ENCODE measurements at regions not wholly inside any gene's neighbourhood (a gene's known extent, or its start where the extent isn't known, plus 50 kb on each side); places are given as distances from the start of the nearest gene placed in this dataset.

GRCh38 chr2:82576656-82577055 lies 1882.4 kb downstream of the SUCLG1 start:
- no peaks in the 10 kb centered on the region for H3K4me1 ChIP-seq
- no peaks in the 10 kb centered on the region for H3K36me3 ChIP-seq
- H3K9me3 ChIP-seq, result peaks cover 0 to 23% of the 10 kb centered on the region in 2 donors
- no peak for DNase-seq
- ATAC-seq, result no peak
- H3K27ac ChIP-seq, result no peak overlapping the region
- intact Hi-C loops (cut with DNase I), result no loop called here
- no peak for TF ChIP-seq CTCF (IDR thresholded peaks at IDR 0.05)
- H3K27me3 ChIP-seq, result no peaks in the 10 kb centered on the region
- H3K4me3 ChIP-seq, result no peak overlapping the region

- no peaks in the 10 kb centered on the region for H3K4me1 ChIP-seq
- no peak for TF ChIP-seq CTCF (IDR thresholded peaks at IDR 0.05)
- H3K27ac ChIP-seq, result no peak overlapping the region
- no peaks in the 10 kb centered on the region for H3K9me3 ChIP-seq
- intact Hi-C loops (cut with DNase I), result no loop called here
- ATAC-seq, result no peak
- H3K27me3 ChIP-seq, result no peaks in the 10 kb centered on the region
- no peak overlapping the region for H3K4me3 ChIP-seq
- no peaks in the 10 kb centered on the region for H3K36me3 ChIP-seq
- DNase-seq, result no peak
Observed at GRCh38 chr2:82539280-82539621, 1919.8 kb downstream of the SUCLG1 start.

GRCh38 chr2:82538590-82539279 lies 1920.3 kb downstream of the SUCLG1 start:
- intact Hi-C loops (cut with DNase I), result no loop called here
- H3K4me1 ChIP-seq, result no peaks in the 10 kb centered on the region
- DNase-seq (no peak), ATAC-seq (no peak)
- no peaks in the 10 kb centered on the region for H3K36me3 ChIP-seq
- no peak for TF ChIP-seq CTCF (IDR thresholded peaks at IDR 0.05)
- no peak overlapping the region for H3K4me3 ChIP-seq
- no peaks in the 10 kb centered on the region for H3K27me3 ChIP-seq
- no peaks in the 10 kb centered on the region for H3K9me3 ChIP-seq
- no peak overlapping the region for H3K27ac ChIP-seq

- intact Hi-C loops (cut with DNase I), result no loop called here
- no peaks in the 10 kb centered on the region for H3K27me3 ChIP-seq
- peaks cover 0 to 18% of the 10 kb centered on the region in 2 donors for H3K9me3 ChIP-seq
- H3K27ac ChIP-seq, result no peak overlapping the region
- ATAC-seq (no peak), DNase-seq (no peak)
- H3K4me1 ChIP-seq, result no peaks in the 10 kb centered on the region
- H3K36me3 ChIP-seq, result no peaks in the 10 kb centered on the region
- H3K4me3 ChIP-seq, result no peak overlapping the region
- no peak for TF ChIP-seq CTCF (IDR thresholded peaks at IDR 0.05)
Observed at GRCh38 chr2:82528288-82528687, 1930.8 kb downstream of the SUCLG1 start.

GRCh38 chr2:82527124-82527523 lies 1932.0 kb downstream of the SUCLG1 start:
- no peak for ATAC-seq
- intact Hi-C loops (cut with DNase I), result no loop called here
- Histone ChIP-seq H3K36me3 (no peaks in the 10 kb centered on the region), H3K27me3 (no peaks in the 10 kb centered on the region), H3K4me1 (no peaks in the 10 kb centered on the region), H3K9me3 (peaks cover 0 to 20% of the 10 kb centered on the region in 2 donors), H3K27ac (no peak overlapping the region), H3K4me3 (no peak overlapping the region)
- DNase-seq, result no peak
- no peak for TF ChIP-seq CTCF (IDR thresholded peaks at IDR 0.05)

Measured in left lung (tissue), 4 donors.